GM19240 (cell line): ENCODE measurements at regions not wholly inside any gene's neighbourhood (a gene's known extent, or its start where the extent isn't known, plus 50 kb on each side); places are given as distances from the start of the nearest gene placed in this dataset.
"Not testable (repeated sequence)": the region's sequence is repeated elsewhere in the genome, so short reads cannot be mapped to it uniquely, and the experiment has no call there.

ENCODE experiments used
- DNase-seq: peaks from one replicate; pipeline ENCODE4 v3.0.0; 2011; ENCODE audit warnings: low spot score; ENCODE audit not compliant: insufficient read length

- DNase-seq = no peak
These were observed 278.5 kb upstream of the CCDC179 start for GRCh38 chr11:23138761-23139160.

DNA sequence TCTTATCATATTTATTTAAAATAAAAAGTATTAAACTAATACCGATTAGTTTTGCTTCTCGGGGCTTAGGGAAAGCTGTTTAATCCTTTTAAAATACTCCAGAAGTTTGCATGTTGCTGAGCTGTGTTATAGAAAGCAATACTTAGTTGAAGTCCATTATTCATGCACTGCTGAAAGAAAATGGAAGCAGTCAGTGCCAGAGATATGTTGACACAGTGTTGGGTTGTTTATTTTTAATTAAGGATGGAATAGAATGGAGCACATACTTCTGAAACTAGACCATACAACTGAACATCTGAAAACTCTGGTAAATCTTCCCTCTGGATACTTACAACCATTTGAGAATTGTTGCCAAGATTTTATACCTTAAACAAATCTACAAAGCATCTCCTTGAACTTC, 282.7 kb upstream of the CCDC179 start:
- no peak for DNase-seq

GRCh38 chr11:23151819-23152218, 291.5 kb upstream of the CCDC179 start:
- DNase-seq = no peak

DNA sequence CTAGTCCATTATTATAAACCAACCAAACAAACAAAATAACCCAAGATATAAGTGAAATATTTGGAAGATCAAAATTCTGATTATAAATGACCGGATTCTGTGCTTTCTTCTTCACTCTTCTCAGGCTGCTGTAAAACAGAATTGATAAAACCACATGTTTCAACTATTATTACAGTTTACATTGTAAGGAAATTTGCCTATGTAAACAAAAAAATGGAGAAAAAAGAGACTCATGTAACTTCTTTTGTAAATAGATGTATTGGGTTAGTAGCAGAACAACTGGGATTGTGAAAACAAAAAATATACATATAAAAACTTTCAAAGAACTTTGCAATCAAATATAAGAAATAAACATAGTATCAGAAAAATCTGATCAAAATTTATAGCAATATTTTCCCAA, 295.2 kb upstream of the CCDC179 start:
- DNase-seq = no peak

- no peak for DNase-seq
These were observed 303.7 kb upstream of the CCDC179 start for GRCh38 chr11:23164022-23164421.

- DNase-seq = no peak
These were observed 306.1 kb upstream of the CCDC179 start for GRCh38 chr11:23166376-23166775.

- DNase-seq = no peak
These were observed 319.3 kb upstream of the CCDC179 start for GRCh38 chr11:23179609-23180008.

GRCh38 chr11:23181022-23181807, 320.9 kb upstream of the CCDC179 start:
- no peak for DNase-seq

DNA sequence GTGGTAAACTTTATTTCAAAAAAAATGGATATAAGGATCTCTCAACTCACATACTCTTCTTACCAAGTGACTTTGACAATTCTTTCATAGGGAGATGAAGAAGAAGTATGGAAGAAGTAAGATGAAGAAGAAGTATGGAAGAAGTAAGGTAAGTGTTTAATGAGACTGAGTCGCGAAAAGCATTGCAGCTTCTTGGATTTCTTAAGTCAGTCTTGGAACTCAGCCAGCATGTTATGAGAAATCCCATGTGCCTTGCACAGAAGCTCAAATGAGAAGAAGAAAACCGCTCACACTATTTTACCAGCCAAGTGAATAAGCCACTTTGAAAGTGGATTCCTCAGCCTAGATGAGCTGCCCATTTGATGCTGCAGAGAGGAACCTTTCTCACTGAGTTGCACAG, 332.0 kb upstream of the CCDC179 start:
- no peak for DNase-seq

GRCh38 chr11:23201936-23202522, 341.8 kb upstream of the CCDC179 start:
- no peak for DNase-seq

DNA sequence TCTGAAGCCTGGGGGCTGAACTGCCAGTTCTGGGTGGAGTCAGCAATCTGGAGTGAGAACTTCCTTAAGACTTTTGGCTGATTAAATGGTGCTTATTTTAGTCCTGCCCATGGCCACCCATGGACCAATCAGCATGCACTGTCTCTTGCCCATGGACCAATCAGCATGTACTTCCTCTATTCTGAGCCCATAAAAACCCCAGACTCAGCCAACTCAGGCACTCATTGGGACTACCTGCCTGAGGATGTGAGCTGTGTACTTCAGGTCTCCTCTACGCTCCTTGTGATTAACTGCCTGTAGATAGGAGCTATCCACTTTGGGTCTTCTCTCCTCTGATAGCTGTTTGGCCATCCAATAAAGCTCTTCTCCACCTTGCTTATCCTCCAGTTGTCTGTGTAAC, 342.3 kb upstream of the CCDC179 start:
- no peak for DNase-seq

DNA sequence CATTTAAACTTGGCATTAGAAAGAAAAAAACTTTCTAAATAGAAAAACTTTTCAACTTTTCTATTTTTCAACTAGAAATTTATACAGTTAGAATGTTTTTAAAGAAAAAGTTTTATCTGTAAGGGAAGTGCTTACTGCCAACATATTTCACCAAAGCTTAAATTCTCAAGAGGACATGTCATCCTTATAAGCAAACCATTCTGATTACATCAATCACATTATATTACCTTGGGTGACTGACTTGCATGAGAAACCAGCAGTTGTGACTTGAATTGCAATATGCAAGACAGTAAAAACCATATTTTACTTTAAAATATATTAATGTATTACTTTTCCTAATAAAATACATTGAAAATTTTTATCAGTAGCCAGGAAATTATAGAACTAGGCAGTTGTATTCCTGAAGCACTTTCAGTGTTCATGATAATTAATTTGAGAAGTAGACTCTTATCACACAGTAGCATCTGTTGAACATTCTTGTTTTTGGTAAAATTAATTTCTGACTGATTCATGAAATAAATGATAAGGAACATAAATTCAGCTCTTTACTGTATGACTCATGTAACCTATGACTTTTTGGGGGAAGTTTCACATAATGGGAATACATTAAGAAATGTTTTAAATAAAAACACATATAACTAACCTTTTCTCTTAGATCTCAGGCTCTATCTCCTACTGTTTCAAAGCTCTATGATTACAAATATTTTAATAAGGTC, 345.0 kb upstream of the CCDC179 start:
- DNase-seq = no peak

- no peak for DNase-seq
These were observed 346.6 kb upstream of the CCDC179 start for GRCh38 chr11:23206741-23207336.

GRCh38 chr11:23211221-23211620, 350.9 kb upstream of the CCDC179 start:
- DNase-seq = no peak

- DNase-seq = no peak
These were observed 352.5 kb upstream of the CCDC179 start for GRCh38 chr11:23212807-23213206.

- DNase-seq = no peak
These were observed 356.8 kb upstream of the CCDC179 start for GRCh38 chr11:23217072-23217471.

DNA sequence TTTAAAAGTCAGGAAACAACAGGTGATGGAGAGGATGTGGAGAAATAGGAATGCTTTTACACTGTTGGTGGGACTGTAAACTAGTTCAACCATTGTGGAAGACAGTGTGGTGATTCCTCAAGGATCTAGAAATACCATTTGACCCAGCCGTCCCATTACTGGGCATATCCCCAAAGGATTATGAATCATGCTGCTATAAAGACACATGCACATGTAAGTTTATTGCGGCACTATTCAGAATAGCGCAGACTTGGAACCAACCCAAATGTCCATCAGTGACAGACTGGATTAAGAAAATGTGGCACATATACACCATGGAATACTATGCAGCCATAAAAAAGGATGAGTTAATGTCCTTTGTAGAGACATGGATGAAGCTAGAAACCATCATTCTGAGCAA, 359.8 kb upstream of the CCDC179 start:
- DNase-seq = not testable (repeated sequence)

GRCh38 chr11:23221366-23221765, 361.1 kb upstream of the CCDC179 start:
- DNase-seq = no peak

GRCh38 chr11:23226331-23227077, 366.2 kb upstream of the CCDC179 start:
- DNase-seq = no peak

DNA sequence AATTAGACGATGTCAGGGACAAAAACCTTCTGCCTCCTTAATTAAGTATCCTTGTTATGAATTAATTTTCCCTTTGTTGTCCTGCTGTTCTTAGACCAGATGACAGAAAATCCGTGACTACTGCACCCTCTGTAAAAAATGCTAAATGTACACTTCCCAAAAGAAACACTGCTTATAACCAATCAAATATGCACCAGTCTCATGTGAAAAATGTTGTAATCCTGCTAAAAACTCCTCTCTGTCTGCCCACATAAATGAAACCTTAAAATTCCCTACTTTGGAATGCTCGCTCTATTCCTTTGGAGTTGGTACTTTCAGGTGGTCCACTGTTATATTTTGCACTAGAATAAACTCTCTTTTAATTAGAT, 366.8 kb upstream of the CCDC179 start:
- no peak for DNase-seq

- DNase-seq = no peak
These were observed 372.4 kb upstream of the CCDC179 start for GRCh38 chr11:23232652-23233051.

GRCh38 chr11:23233075-23233474, 372.8 kb upstream of the CCDC179 start:
- DNase-seq = no peak
